A549 (cell line): ENCODE measurements at regions not wholly inside any gene's neighbourhood (a gene's known extent, or its start where the extent isn't known, plus 50 kb on each side); places are given as distances from the start of the nearest gene placed in this dataset.
"Not testable (repeated sequence)": the region's sequence is repeated elsewhere in the genome, so short reads cannot be mapped to it uniquely, and the experiment has no call there.

Experiments
- ATAC-seq, 2 experiments: fragments of 200-7000 bp in 1 of 2; fragments of >200 bp in 1 of 2; cut with Nextera tagmentation in 1 of 2; cut with Tn5 transposase in 1 of 2; 3 replicates each; pipeline versions ENCODE4 v1.8.0 to v1.9.1; 2018 to 2020; ENCODE audit warnings: mild to moderate bottlenecking in 1 of 2, moderate library complexity in 1 of 2
- CTCF ChIA-PET: fragments of 300-600 bp; sonication (Branson Sonifier 250); formaldehyde crosslinking; extraction: SDS; loops from one replicate; lab custom pipeline; 2021; ENCODE audit warnings: antibody characterized with exemption, inconsistent platforms; lab: Yijun Ruan, JAX
- POLR2A ChIA-PET: fragments of 350-600 bp; formaldehyde crosslinking; extraction: SDS; loops from one replicate; lab custom pipeline; 2021; ENCODE audit warnings: antibody characterized with exemption, inconsistent platforms; lab: Yijun Ruan, JAX
- DNase-seq, 2 experiments: peaks; one replicate each; pipeline versions ENCODE4 v3.0.0 to v3.0.0-alpha.2; 2011 to 2016; ENCODE audit warnings: low read depth in 1 of 2, low spot score in 1 of 2
- FAIRE-seq: peaks from 2 replicates; lab custom pipeline; 2011; peaks lifted over from hg19 to GRCh38; lab: Jason Lieb, UNC
- H3K27ac ChIP-seq, 2 experiments: fragments of >200 bp; sonication (Bioruptor Twin); formaldehyde crosslinking; 3 replicates each; pipeline ENCODE4 v1.5.1; 2016 to 2017
- H3K4me1 ChIP-seq: fragments of >200 bp; sonication (Bioruptor Twin); formaldehyde crosslinking; 3 replicates; pipeline ENCODE4 v1.6.1; 2016
- H3K4me2 ChIP-seq: fragments of >200 bp; sonication (Bioruptor Twin); formaldehyde crosslinking; 3 replicates; pipeline ENCODE4 v1.6.1; 2016
- H3K4me3 ChIP-seq: fragments of >200 bp; sonication (Bioruptor Twin); formaldehyde crosslinking; 3 replicates; pipeline ENCODE4 v1.5.1; 2016
- H3K9me3 ChIP-seq: fragments of >200 bp; sonication (Bioruptor Twin); formaldehyde crosslinking; 3 replicates; pipeline ENCODE4 v1.6.1; 2016
- BHLHE40 ChIP-seq: IDR thresholded peaks from 2 replicates; pipeline ENCODE4 v1.6.1; 2012; ENCODE audit warnings: low read depth, low read length, inconsistent platforms
- CHD2 ChIP-seq: fragments of 150-350 bp; IDR thresholded peaks from 2 replicates; pipeline ENCODE4 v1.6.1; 2014; ENCODE audit warnings: low read length; ENCODE audit not compliant: partially characterized antibody
- FOSB ChIP-seq: fragments of 250-450 bp; sonication (Bioruptor Pico); IDR thresholded peaks from 2 replicates; pipeline ENCODE4 v1.5.0; 2020; ENCODE audit warnings: mild to moderate bottlenecking, moderate library complexity
- HMGXB4 ChIP-seq: fragments of 250-450 bp; sonication (Bioruptor Pico); IDR thresholded peaks from 2 replicates; pipeline ENCODE4 v1.5.0; 2021; ENCODE audit warnings: mild to moderate bottlenecking, moderate library complexity, borderline replicate concordance
- HOXA7 ChIP-seq: fragments of 250-450 bp; sonication (Bioruptor Pico); IDR thresholded peaks from 2 replicates; pipeline ENCODE4 v1.5.0; 2020; ENCODE audit warnings: mild to moderate bottlenecking, moderate library complexity
- JUN ChIP-seq, 2 experiments: fragments of >200 bp; sonication (Bioruptor Twin); formaldehyde crosslinking; IDR thresholded peaks; 2 replicates in 1 of 2; 3 replicates in 1 of 2; pipeline ENCODE4 v1.6.1; 2016 to 2017
- MAFK ChIP-seq: fragments of 450-650 bp; IDR thresholded peaks from 2 replicates; pipeline ENCODE4 v1.6.1; 2014; ENCODE audit not compliant: partially characterized antibody
- MAZ ChIP-seq: fragments of 150-350 bp; IDR thresholded peaks from 2 replicates; pipeline ENCODE4 v1.6.1; 2014; ENCODE audit warnings: antibody characterized with exemption, low read depth, low read length, borderline replicate concordance
- PBX3 ChIP-seq: IDR thresholded peaks from 2 replicates; pipeline ENCODE4 v1.6.1; 2012
- POLR2AphosphoS2 ChIP-seq: conservative IDR thresholded peaks from 2 replicates; pipeline ENCODE4 v1.6.1; 2012; ENCODE audit warnings: low read length, improper control_type of control experiment, inconsistent platforms
- REST ChIP-seq: fragments of 200-600 bp; sonication (generic); IDR thresholded peaks from 2 replicates; pipeline ENCODE4 v1.6.1; 2016; ENCODE audit warnings: antibody characterized with exemption, mild to moderate bottlenecking, moderate library complexity
- RNF2 ChIP-seq: fragments of 200-600 bp; sonication (generic); IDR thresholded peaks from 2 replicates; pipeline ENCODE4 v1.6.1; 2016; ENCODE audit warnings: low read depth, mild to moderate bottlenecking, antibody characterized with exemption, moderate library complexity, borderline replicate concordance
- SMC3 ChIP-seq: fragments of >200 bp; sonication (Bioruptor Twin); formaldehyde crosslinking; IDR thresholded peaks from 3 replicates; pipeline ENCODE4 v1.6.1; 2018; ENCODE audit warnings: inconsistent platforms
- ZFP36 ChIP-seq: fragments of 450-650 bp; IDR thresholded peaks from 2 replicates; pipeline ENCODE4 v1.6.1; 2014; ENCODE audit warnings: borderline replicate concordance; ENCODE audit not compliant: partially characterized antibody
- ZSCAN20 ChIP-seq: fragments of 250-450 bp; sonication (Bioruptor Pico); IDR thresholded peaks from 2 replicates; pipeline ENCODE4 v1.8.0; 2022; ENCODE audit warnings: mild to moderate bottlenecking, moderate library complexity
- WGBS: methylation state at CpG from one replicate; pipeline ENCODE4 v1.1.6; 2017; ENCODE audit errors: missing lambda C conversion rate; 5-methylcytosine and 5-hydroxymethylcytosine counted together
- TF ChIP-seq, protein P1 (sequence below): IDR thresholded peaks from 2 replicates; pipeline ENCODE4 v1.6.1; 2012
- TF ChIP-seq, protein P2 (sequence below): fragments of >200 bp; sonication (Bioruptor Twin); formaldehyde crosslinking; IDR thresholded peaks from 3 replicates; pipeline ENCODE4 v1.5.1; 2016
- TF ChIP-seq, protein P3 (sequence below): fragments of >200 bp; sonication (Bioruptor Twin); formaldehyde crosslinking; IDR thresholded peaks from 2 replicates; pipeline ENCODE4 v1.6.1; 2016

DNA sequence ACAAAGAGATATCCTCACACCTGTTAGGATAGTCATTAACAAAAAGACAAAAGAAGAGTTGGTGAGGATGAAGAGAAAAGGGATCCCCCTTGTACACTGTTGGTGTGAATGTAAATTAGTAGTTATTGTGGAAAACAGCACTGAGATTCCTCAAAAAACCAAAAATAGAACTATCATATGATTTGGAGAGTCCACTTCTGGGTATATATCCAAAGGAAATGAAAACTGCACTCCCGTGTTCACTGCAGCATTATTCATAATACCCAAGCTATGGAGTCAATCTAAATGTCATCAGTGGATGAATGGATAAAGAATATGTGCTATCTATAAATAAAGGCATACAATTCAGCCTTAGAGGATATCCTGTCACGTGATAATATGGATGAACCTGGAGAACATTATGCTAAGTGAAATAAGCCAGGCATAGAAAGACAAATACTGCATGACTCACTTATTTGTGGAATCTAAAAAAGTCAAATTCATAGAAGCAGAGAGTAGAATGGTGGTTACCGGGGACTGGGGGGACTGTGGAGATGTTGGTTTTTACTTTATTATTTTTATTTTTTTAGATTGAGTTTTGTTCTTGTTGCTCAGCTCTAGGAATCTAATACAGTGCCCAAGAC is 114.6 kb upstream of the PABPC3 start:
- H3K4me1 ChIP-seq, CTCF ChIA-PET, H3K4me2 ChIP-seq, ATAC-seq, H3K27ac ChIP-seq, DNase-seq, H3K4me3 ChIP-seq, H3K9me3 ChIP-seq, POLR2A ChIA-PET, FAIRE-seq: not testable (repeated sequence)
- WGBS = 8% methylated on average over 3 of the region's 3 CpGs

DNA sequence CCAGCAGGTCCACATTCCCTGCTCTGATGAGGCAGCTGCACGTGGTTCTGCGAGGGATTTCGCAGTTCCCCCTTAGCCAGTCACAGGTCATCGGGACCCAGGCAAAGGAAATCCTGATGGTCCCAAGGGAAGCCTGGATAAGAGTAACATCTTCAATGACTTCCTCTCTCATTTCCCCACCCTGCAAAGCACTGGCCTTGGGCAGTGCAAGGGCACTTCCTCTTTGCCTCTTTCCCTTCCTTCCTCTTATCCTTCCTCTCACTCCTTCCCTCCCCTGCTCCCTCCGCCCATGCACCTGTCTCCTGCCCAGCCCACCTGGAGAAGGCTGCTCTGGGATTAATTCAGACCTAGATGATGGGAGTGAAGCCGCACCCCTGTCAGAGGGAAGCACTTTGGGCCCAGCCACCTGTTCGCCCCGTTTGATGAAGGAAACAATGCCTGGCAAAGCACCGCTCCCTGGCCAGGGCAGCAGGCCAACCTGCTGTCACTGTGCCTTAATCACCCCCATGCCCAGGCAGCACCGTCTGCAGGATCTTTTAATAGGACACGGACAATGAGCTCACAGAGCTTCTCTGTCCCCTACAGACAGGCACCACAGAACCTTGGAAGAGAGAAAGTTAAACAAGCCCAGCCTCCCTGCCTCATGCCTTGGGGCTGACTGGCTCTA is 113.5 kb upstream of the PABPC3 start:
- no peak for TF ChIP-seq FOSB (CRISPR knock-in tag)
- no peak overlapping the region for H3K4me2 ChIP-seq
- H3K27ac ChIP-seq = no peak overlapping the region
- H3K9me3 ChIP-seq = no peaks in the 10 kb centered on the region
- no peak overlapping the region for H3K4me3 ChIP-seq
- 74% methylated on average over 8 of the region's 11 CpGs for WGBS
- POLR2A ChIA-PET = no interaction called here
- ATAC-seq (no peak; a peak in 1 of 6 replicates), FAIRE-seq (no peak), DNase-seq (no peak)
- no peaks in the 10 kb centered on the region for H3K4me1 ChIP-seq
- CTCF ChIA-PET = no interaction called here

DNA sequence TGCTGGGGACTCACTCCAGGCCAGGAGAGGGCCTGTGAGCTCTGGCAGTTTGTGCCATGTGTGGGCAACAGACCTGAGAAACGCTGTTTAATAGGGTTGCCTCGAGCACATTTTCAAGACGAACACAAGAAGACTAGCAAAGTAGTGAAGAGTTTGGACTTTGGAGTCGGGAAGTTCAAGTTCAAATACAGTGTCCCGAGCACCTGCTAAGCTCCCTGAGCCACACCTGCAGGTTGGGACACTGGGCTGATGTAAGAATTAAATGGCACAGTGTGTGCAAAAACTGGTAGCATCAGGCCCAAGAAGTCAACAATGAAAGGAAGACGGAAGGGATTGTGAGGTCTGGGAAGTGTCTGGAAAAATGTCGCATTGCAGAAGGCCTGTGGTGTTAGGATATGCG is 112.8 kb upstream of the PABPC3 start:
- H3K9me3 ChIP-seq = no peaks in the 10 kb centered on the region
- no peak overlapping the region for H3K4me3 ChIP-seq
- DNase-seq (no peak), FAIRE-seq (no peak), ATAC-seq (no peak)
- no peaks in the 10 kb centered on the region for H3K4me1 ChIP-seq
- TF ChIP-seq, protein P1, sequence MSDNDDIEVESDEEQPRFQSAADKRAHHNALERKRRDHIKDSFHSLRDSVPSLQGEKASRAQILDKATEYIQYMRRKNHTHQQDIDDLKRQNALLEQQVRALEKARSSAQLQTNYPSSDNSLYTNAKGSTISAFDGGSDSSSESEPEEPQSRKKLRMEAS = no peak
- POLR2A ChIA-PET = no interaction called here
- CTCF ChIA-PET = no interaction called here
- no peak overlapping the region for H3K4me2 ChIP-seq
- 48% methylated on average over 8 of the region's 8 CpGs for WGBS
- H3K27ac ChIP-seq = no peak overlapping the region

GRCh38 chr13:24984134-24984533 is 111.8 kb upstream of the PABPC3 start:
- no peak for ATAC-seq

More at GRCh38 chr13:24984134-24984533, 111.8 kb upstream of the PABPC3 start:
- WGBS = 55% methylated on average over 5 of the region's 5 CpGs
- FAIRE-seq (no peak), DNase-seq (no peak)
- H3K4me3 ChIP-seq = no peak overlapping the region
- POLR2A ChIA-PET = no interaction called here
- CTCF ChIA-PET = interaction anchor here (1.0 kb wide), 1 partner anchor 130 kb away, joined by 3 read pairs; no protein-coding TSS in a partner anchor
- H3K9me3 ChIP-seq = no peaks in the 10 kb centered on the region
- H3K4me2 ChIP-seq = no peak overlapping the region
- H3K27ac ChIP-seq = no peak overlapping the region
- no peaks in the 10 kb centered on the region for H3K4me1 ChIP-seq
- TF ChIP-seq POLR2AphosphoS2 = no peak
- TF ChIP-seq, protein P2, sequence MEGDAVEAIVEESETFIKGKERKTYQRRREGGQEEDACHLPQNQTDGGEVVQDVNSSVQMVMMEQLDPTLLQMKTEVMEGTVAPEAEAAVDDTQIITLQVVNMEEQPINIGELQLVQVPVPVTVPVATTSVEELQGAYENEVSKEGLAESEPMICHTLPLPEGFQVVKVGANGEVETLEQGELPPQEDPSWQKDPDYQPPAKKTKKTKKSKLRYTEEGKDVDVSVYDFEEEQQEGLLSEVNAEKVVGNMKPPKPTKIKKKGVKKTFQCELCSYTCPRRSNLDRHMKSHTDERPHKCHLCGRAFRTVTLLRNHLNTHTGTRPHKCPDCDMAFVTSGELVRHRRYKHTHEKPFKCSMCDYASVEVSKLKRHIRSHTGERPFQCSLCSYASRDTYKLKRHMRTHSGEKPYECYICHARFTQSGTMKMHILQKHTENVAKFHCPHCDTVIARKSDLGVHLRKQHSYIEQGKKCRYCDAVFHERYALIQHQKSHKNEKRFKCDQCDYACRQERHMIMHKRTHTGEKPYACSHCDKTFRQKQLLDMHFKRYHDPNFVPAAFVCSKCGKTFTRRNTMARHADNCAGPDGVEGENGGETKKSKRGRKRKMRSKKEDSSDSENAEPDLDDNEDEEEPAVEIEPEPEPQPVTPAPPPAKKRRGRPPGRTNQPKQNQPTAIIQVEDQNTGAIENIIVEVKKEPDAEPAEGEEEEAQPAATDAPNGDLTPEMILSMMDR = no peak
- TF ChIP-seq, protein P3, sequence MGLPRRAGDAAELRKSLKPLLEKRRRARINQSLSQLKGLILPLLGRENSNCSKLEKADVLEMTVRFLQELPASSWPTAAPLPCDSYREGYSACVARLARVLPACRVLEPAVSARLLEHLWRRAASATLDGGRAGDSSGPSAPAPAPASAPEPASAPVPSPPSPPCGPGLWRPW = no peak
- no peak for TF ChIP-seq REST
- no peak for TF ChIP-seq SMC3
- TF ChIP-seq MAFK = no peak
- TF ChIP-seq ZFP36 = no peak
- TF ChIP-seq, protein P1 = no peak
- no peak for TF ChIP-seq BHLHE40
- TF ChIP-seq MAZ = no peak
- TF ChIP-seq HMGXB4 = no peak
- no peak for TF ChIP-seq JUN (IDR thresholded peaks at IDR 0.05)
- no peak for TF ChIP-seq PBX3
- no peak for TF ChIP-seq RNF2
- TF ChIP-seq HOXA7 (CRISPR knock-in tag) = no peak
- TF ChIP-seq ZSCAN20 (CRISPR knock-in tag) = no peak
- no peak for TF ChIP-seq CHD2
